Thoracic aorta (tissue), 2 donors: ENCODE measurements at regions not wholly inside any gene's neighbourhood (a gene's known extent, or its start where the extent isn't known, plus 50 kb on each side); places are given as distances from the start of the nearest gene placed in this dataset.
"Not testable (repeated sequence)": the region's sequence is repeated elsewhere in the genome, so short reads cannot be mapped to it uniquely, and the experiment has no call there.

Source experiments
- ATAC-seq: fragments of 150-250 bp; one replicate; pipeline ENCODE4 v1.8.0; 2017; ENCODE audit warnings: low read depth; ENCODE audit not compliant: insufficient number of reproducible peaks, low FRiP score
- DNase-seq: peaks from one replicate; pipeline ENCODE4 v3.0.0-alpha.2; 2020; ENCODE audit warnings: low spot score
- H3K27ac ChIP-seq, 2 donors: fragments of 200-600 bp; sonication (generic); 1 replicate in 1 of 2; 2 replicates in 1 of 2; pipeline ENCODE4 v1.5.1; 2016; ENCODE audit warnings: mild to moderate bottlenecking in 2 of 2, moderate library complexity in 2 of 2
- H3K27me3 ChIP-seq: fragments of 200-600 bp; sonication (generic); replicated peaks from 2 replicates; pipeline ENCODE4 v1.6.0; 2016; ENCODE audit warnings: mild to moderate bottlenecking; ENCODE audit not compliant: insufficient read depth
- H3K36me3 ChIP-seq: fragments of 200-600 bp; sonication (generic); one replicate; pipeline ENCODE4 v1.5.1; 2016
- H3K4me1 ChIP-seq, 2 donors: fragments of 200-600 bp; sonication (generic); 1 replicate in 1 of 2; 2 replicates in 1 of 2; pipeline versions ENCODE4 v1.5.1 to v1.6.0; 2016; ENCODE audit warnings: low read depth in 2 of 2, mild to moderate bottlenecking in 1 of 2; ENCODE audit not compliant: control insufficient read depth in 1 of 2
- H3K4me3 ChIP-seq: fragments of 200-600 bp; sonication (generic); 2 replicates; pipeline ENCODE4 v1.5.1; 2016; ENCODE audit warnings: mild to moderate bottlenecking
- H3K9me3 ChIP-seq: fragments of 200-600 bp; sonication (generic); 2 replicates; pipeline ENCODE4 v1.5.1; 2016
- TF ChIP-seq, protein P1 (sequence below): fragments of 200-600 bp; sonication (generic); IDR thresholded peaks from one replicate; pipeline ENCODE4 v1.5.1; 2019; ENCODE audit warnings: antibody characterized with exemption

DNA sequence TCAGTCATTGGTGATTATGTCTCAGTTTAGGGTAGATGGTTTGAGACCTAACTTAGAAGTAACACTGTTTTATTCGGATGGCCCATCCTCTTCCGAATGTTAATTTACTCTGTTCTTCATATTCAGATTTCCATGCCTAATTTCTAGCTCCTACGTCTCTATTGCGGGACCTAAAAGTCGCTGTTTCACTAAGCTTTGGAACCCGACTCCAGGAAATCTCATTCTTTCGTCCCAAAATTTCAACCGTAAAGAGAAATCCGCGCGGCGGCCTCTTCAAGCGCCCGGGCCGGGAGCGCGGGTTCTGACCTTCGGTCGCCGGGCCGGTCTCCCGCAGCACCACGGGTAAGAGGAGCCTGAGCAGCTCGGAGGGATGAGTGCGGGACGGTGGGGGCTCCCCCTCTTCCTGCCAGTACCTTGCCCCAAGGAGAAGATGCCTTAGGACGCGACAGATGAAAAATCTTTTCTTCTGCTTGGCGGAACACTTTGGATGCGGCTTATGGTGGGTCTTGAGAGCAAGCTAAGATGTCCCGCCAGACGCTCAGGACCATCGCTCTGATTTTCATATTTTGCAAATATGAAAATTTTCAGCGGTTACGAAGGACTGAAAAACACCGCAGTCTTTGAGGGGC, 128.7 kb downstream of the PPIAL4G start:
- no peaks in the 10 kb centered on the region for H3K27me3 ChIP-seq
- no peaks in the 10 kb centered on the region for H3K36me3 ChIP-seq
- no peaks in the 10 kb centered on the region for H3K4me1 ChIP-seq
- no peak for ATAC-seq
- H3K27ac ChIP-seq, result no peak overlapping the region
- H3K9me3 ChIP-seq, result no peaks in the 10 kb centered on the region
- TF ChIP-seq, protein P1, sequence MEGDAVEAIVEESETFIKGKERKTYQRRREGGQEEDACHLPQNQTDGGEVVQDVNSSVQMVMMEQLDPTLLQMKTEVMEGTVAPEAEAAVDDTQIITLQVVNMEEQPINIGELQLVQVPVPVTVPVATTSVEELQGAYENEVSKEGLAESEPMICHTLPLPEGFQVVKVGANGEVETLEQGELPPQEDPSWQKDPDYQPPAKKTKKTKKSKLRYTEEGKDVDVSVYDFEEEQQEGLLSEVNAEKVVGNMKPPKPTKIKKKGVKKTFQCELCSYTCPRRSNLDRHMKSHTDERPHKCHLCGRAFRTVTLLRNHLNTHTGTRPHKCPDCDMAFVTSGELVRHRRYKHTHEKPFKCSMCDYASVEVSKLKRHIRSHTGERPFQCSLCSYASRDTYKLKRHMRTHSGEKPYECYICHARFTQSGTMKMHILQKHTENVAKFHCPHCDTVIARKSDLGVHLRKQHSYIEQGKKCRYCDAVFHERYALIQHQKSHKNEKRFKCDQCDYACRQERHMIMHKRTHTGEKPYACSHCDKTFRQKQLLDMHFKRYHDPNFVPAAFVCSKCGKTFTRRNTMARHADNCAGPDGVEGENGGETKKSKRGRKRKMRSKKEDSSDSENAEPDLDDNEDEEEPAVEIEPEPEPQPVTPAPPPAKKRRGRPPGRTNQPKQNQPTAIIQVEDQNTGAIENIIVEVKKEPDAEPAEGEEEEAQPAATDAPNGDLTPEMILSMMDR, result no peak
- no peak for DNase-seq
- no peak overlapping the region for H3K4me3 ChIP-seq

DNA sequence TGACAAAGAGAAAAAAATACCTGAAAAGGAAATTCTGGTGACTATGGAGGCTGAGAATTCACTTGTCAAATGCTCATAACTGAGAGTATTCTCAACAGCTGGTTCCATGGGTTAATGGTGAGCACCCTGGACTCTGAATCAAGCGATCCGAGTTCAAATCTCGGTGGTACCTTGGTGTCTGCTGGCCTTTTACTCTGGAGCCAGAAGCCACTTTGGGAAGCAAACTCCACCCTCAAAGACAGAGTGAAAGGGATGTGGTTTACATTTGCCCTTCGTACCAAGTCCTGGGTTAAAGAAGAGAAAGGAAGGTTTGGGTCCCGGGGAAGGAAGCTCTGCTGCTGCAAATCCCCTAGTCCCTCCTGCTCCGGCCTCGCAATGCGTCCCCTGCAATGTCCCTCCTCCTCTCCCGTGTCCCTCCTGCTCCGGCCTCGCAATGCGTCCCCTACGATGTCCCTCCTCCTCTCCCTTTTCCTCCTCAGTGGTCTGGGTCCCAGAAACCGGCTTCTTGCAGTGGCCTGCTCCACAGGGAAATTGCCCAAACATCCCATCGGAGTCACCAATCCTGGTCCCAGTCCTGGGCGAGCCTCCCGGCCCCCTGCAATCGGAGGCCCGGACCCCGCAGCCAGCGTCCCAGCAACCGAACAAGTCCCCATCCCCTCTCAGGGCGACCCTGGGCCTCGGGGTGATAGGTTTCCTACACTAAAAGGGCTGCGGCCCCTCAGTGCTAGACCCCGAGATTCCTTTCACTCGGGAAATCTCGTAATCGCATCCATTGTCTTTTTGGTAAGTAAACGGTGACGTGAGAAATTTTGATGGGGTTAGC, 129.4 kb downstream of the PPIAL4G start:
- H3K27me3 ChIP-seq, result no peaks in the 10 kb centered on the region
- H3K27ac ChIP-seq, result no peak overlapping the region
- ATAC-seq (no peak), DNase-seq (no peak)
- no peaks in the 10 kb centered on the region for H3K36me3 ChIP-seq
- no peak overlapping the region for H3K4me3 ChIP-seq
- H3K9me3 ChIP-seq, result no peaks in the 10 kb centered on the region
- TF ChIP-seq, protein P1, result no peak
- no peaks in the 10 kb centered on the region for H3K4me1 ChIP-seq

DNA sequence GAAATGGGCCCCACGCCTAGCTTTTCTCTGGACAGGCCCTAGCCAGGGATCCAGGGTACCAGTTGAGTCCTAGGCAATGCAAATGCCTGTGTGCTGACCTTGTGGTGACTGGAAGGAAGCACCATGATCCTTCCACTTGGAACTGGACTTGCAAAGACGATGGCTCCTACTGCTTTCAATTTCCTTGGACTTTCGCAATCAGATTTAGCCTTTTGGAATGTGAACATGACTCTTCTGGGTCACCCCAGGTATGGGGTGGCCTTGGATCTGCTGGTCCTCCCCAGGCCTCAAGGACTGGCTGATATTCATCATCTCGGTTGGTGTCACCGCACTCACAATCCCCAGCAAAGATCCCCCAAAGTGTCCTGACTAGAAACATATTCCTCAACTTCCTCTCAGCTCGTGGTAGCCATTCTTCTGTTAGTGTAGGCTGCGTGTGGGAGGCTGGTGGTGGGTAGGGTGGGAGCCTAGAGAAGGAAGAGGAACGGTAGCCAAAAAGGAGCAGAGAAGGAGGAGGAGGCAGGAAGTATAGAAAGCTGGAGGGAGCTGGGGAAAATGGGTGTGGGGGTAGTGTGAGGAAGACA, 130.5 kb downstream of the PPIAL4G start:
- H3K9me3 ChIP-seq, result no peaks in the 10 kb centered on the region
- no peak for DNase-seq
- H3K4me1 ChIP-seq, result no peaks in the 10 kb centered on the region
- TF ChIP-seq, protein P1, result no peak
- no peaks in the 10 kb centered on the region for H3K27me3 ChIP-seq
- H3K4me3 ChIP-seq, result no peak overlapping the region
- H3K36me3 ChIP-seq, result no peaks in the 10 kb centered on the region
- no peak for ATAC-seq
- H3K27ac ChIP-seq, result no peak overlapping the region

DNA sequence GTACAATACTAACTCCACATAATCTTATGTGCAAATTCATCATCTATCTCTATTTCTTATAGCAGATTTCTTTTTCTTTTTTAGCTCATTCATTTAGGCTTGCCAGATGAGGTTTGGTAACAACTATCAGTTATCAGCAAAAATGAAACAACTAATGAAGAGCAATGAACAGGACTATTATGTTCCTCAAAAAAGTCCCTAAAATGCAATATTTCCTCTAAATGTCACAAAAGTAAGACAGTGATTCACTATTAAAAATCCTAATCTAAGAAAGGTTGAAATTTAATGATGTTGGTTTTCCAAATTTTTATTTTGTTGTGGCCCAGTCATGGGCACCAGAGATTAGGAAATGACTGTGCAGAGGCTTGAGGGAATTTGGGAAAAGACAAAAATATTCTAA, 135.3 kb downstream of the PPIAL4G start:
- ATAC-seq, result no peak
- no peak for DNase-seq
- H3K4me1 ChIP-seq, result peaks cover 0 to 7% of the 10 kb centered on the region in 2 donors
- no peaks in the 10 kb centered on the region for H3K36me3 ChIP-seq
- H3K4me3 ChIP-seq, result no peak overlapping the region
- H3K27me3 ChIP-seq, result no peaks in the 10 kb centered on the region
- TF ChIP-seq, protein P1, result no peak
- H3K27ac ChIP-seq, result no peak overlapping the region
- no peaks in the 10 kb centered on the region for H3K9me3 ChIP-seq

DNA sequence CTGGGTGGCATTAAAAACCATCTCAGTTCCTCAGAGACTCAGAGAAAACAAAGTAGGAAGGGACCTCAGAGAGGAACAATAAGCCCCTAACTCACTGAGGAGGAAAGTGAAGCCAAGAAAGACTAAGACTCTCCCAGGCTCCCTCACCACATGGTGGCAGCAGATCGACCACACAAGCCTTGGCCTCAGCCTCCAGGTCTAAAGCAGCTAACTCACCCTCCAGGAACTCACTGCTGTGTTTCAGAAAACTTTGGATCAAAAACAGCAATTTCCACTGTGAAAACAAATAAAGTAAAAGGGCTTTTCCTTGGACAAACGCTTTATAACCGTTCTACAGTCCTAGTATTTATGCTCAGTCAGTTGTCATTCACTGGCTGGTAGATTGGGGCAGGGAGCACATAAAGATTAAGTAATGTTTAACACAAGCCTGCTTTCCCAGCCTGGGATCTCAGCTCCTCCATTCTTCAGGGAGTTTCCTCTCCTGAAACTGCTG, 137.4 kb downstream of the PPIAL4G start:
- DNase-seq, H3K4me3 ChIP-seq, H3K4me1 ChIP-seq, ATAC-seq, H3K36me3 ChIP-seq, H3K27me3 ChIP-seq, H3K9me3 ChIP-seq, H3K27ac ChIP-seq: not testable (repeated sequence)
- TF ChIP-seq, protein P1, result peak; percentile 38

DNA sequence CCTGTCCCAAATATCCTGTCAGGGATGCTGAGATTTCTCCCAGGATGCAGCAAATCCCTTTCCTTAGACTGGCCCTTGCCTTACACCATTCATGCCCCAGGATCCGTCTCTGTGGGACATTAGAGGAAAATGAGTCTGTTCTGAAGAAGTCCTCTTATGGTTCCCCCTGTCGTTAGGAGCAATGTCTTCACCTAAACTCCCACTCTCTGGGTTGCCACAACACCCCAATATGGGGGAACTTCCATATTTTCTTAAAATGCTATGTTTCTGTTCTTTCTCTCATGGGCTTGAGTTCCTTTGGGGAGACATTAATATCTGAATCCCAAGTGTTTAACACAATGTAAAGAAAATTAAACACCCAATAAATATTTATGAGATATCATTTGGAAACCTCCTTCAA, 138.5 kb downstream of the PPIAL4G start:
- not testable (repeated sequence) for H3K27ac ChIP-seq, H3K4me1 ChIP-seq, H3K27me3 ChIP-seq, H3K4me3 ChIP-seq, H3K36me3 ChIP-seq, DNase-seq, H3K9me3 ChIP-seq, ATAC-seq

DNA sequence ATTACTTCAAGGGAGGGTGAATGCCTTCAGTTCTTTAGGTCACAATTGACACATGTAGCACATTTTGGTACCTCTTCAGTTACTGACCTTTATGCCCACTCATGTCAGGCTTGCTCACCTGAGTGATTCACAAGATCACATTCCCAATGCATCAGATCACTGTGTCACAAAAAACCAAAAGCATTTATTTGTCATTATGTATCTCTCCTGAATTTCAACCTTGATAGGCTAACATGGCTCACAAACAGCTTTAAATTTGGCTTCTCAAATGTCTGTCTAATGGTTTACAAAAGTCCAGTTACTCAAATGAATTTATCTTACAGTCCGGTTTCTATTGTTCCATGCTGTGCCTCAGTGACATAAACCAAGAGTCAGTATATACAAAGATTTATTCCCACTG, 141.4 kb downstream of the PPIAL4G start:
- not testable (repeated sequence) for DNase-seq, H3K27ac ChIP-seq, ATAC-seq, H3K4me3 ChIP-seq, H3K9me3 ChIP-seq, H3K27me3 ChIP-seq, H3K4me1 ChIP-seq, H3K36me3 ChIP-seq
